GM18873 (cell line): ENCODE measurements at regions not wholly inside any gene's neighbourhood (a gene's known extent, or its start where the extent isn't known, plus 50 kb on each side); places are given as distances from the start of the nearest gene placed in this dataset.
"Not testable (repeated sequence)": the region's sequence is repeated elsewhere in the genome, so short reads cannot be mapped to it uniquely, and the experiment has no call there.

Source experiments
- ATAC-seq: cut with Tn5 transposase; IDR thresholded peaks from one replicate; pipeline ENCODE4 v1.9.1; 2021; ENCODE audit warnings: mild to moderate bottlenecking, moderate library complexity, moderate number of reproducible peaks; ENCODE audit not compliant: unreplicated experiment, low FRiP score

DNA sequence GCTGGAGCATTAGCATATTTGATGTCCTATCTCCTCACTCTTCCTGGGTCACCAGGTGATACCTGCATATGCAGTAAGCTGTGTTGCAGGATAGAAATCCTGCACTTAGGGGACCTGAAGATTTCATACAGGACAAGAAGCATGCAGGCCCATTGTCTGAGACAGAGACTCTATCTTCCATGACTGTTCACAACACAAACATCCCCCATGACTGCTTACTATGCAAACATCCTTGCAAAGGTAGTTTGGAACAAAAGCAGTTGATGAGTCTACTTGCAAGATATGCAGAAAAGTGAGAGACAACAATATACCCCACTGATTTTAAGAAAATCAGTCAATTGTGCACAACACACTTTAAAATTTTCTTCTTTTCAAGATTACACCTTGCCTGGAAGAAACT is 108.6 kb upstream of the ZEB2 start:
- ATAC-seq = no peak

DNA sequence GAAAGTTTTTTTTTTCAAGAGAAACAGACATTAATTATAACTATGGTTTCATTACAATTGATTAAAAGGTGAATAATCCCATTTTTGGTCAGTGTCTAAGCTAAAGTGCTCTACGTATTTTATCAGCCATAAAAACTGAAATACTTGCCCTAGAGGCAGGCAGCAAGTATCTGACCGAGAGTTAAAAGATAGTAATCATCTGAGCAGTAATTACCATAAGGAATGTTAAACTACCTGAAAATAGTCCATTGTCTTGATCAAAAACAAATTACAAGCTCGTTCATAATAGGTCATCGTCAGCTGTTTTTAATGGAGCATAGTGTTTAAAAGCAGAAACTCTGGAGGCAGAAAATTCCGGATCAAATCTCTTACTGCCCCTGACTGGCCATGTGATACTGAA is 105.7 kb upstream of the ZEB2 start:
- ATAC-seq = no peak

DNA sequence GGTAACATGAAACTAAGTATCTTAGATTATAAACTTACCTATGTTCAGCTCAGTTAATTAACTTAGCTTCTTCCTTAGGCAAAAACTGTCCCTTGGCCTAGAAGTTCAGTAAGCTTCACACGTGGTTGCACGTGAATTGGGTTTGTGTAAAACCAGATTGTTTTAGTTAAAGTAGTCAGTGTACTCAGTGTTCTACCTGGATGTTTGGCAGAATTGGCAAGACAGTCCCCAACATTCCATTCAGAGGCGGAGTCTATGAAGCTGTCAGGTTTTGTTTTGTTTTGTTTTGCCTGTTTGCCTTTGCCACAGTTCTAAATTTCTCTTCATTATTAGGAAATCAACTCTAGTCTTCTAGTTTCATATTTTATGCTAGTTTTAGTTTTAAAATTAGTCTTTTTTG is 105.3 kb upstream of the ZEB2 start:
- ATAC-seq = no peak

DNA sequence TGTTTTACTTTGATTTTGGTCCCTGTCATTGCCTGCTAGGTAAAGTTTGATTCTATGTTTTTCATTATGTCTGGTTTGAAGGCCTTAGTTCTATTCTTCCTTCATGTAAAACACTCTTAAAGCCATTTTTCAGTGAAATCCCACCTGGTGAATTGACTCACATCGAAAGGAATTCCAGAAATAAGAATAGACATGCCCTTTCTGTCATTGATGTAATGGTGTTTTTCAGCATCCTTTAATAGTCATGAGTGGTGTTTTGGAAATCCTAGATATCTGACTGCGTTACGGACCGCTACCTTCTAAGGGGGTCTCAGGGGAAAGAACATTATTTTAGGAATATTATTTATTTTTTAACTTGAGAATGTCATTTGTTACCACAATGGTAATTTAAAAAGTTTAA is 104.5 kb upstream of the ZEB2 start:
- ATAC-seq = no peak

DNA sequence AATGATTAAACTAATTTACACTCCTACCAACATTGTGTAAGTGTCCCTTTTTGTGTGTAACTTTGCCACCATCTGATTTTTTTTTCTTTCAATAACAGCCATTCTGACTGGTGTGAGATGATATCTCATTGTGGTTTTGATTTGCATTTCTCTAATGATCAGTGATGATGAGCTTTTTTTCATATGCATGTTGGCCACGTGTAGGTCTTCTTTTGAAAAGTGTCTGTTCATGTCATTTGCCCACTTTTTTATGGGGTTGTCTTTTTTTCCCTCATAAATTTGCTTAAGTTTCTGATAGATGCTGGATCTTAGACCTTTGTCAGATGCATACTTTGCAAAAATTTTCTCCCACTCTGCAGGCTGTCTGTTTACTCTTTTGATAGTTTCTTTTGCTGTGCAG is 102.5 kb upstream of the ZEB2 start:
- ATAC-seq = not testable (repeated sequence)

DNA sequence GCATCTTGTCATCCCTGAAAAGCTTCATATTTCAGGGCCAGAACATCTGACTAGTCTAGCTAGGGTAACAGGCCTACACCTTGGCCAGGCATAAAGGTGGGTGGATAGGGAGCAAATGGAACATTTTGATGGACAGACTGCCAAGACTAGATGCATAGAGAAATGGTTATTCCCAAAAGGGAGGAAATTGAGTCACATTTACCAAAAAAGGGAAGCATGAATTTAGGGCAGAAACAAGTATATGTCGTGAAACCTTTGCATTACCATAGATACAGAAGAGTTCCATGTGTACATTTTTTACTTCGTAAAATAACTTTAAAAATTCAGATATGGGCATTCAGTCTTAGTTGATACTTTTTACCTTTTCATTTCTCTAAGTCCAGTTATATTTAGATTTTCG is 101.3 kb upstream of the ZEB2 start:
- ATAC-seq = no peak

DNA sequence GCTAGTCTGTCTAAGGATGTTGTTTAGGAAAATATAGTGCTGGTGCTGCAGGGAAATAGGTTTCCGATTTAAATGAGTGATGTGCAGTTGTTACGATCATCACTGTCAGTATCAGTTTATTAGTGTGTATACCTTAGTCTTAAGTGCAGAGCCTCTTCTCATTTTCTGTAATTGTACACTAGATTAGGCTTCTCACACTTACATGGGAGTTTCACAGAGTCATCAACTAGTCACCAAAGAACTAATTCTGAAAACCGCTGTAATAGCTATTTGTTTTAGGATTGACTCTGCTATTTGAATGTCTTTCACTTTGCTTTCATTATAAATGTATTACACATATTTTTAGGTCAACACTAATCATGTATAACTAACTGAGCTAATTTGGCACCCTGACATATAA is 99.8 kb upstream of the ZEB2 start:
- no peak for ATAC-seq

DNA sequence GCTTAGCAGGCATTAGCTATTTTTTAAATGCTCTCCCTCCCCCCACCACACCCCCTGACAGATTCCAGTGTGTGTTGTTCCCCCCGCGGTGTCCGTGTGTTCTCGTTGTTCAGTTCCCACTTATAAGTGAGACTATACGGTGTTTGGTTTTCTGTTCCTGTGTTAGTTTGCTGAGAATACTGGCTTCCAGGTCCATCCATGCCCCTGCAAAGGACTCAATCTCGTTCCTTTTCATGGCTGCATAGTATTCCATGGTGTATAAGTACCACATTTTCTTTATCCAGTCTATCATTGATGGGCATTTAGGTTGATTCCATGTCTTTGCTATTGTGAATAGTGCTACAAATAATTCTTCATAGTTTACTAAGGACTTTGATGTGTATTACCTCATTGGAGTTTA is 97.3 kb upstream of the ZEB2 start:
- not testable (repeated sequence) for ATAC-seq

DNA sequence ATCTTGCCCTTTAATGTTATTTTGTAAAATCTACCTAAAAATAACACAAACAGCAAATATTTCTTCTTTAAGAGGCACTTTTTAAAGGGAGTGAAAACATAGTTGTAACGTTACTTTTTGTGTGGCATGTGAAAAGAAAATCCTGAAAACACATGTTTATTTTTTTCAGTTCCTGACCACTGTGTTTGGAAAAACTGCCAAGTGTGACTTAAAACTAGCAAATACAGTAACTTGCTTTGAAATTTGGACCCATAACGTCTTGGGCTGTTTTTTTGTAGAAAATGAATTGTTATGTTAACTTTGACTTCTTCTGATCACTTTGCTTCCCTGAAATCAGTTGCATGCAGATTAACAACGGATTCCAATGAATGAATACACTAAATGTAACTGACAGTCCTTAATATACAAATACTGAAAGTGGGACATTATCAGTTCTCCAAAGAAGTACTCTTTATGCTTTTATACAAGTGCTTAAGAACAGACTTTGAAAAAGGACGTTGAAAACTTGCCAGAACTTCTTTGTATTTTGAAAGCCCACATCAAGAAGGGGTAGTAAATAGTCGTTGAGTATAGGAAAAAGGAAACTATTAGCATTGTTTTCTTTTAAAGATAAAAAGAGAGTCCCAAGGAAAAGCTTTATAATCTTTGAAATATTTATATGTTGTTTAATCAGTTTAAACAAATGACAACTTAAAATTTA is 96.1 kb upstream of the ZEB2 start:
- ATAC-seq = no peak

DNA sequence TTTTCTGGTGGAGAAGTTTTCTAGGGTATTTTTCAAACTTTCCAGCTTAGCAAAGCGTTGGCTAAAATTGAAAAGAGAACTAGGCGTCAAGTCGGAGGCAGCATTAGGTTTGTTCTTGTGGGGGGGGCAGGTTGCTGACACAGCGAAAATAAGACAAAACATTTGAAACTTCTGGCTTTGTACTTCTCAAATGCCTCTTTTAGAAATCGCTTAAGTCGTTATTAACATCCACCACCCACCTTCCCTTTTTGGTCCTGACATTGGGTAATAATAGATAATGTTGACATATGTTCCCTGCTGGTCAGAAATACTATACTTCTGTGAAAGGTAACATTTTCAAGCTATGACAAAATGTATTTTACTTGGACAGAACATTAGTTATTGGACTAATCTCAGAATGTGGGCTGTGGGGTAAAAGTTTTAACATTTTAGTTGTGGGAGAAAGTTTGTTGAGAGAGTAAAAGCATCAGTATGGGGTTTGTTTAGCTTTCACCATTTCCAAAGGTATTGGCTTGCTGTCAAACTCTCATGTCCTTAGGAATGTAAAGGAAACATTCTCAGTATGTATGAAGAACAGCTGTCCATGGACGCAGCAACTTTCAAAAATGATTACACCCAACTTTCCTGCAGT is 88.1 kb upstream of the ZEB2 start:
- ATAC-seq = no peak

DNA sequence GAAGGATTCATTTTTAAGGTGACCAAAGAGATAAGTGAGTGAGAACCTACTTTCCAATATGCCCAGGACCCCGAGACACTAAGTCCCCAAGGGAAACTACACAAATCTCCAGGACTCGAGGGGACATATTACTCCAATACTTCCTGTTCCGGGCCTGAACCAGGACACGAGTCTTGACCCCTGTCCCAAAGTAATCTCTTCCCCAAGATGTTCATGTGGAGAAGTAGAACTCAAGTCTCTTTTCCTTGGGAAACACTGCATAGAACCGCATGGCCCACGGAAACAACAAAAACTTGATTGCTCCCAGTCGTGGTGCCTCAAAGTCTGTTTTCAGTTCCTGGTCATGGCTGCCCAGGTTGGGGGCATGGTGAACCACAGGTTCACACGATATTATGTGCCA is 87.2 kb upstream of the ZEB2 start:
- ATAC-seq = no peak

DNA sequence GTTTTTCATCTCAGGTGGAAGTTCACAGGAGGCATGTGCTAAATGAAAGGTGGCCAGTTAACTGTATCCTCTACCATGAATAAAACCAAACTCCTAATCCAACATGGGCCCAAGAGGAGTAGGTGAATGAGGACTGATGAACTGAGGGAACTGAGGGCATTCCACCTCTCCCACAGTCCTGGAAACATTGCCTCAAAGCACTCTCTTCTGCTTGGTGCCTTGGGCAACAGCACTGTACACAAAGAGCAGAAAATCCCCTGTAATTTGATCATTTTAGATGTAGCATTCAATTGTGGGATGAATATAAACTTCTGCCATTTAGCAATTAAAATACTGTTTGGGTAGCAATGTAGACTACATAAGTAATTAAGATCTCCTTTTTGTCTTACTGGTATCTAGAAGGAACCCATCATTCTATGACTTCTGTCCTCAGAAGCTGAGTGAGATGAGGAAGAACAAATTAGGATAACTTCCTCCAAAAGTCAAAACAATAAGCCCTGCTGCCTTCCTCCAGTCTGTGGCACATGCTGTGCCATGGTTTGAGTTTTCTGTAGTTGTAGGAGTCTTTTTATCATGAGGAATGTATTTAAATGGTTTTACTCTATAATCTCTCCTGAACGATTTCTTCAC is 86.7 kb upstream of the ZEB2 start:
- no peak for ATAC-seq

DNA sequence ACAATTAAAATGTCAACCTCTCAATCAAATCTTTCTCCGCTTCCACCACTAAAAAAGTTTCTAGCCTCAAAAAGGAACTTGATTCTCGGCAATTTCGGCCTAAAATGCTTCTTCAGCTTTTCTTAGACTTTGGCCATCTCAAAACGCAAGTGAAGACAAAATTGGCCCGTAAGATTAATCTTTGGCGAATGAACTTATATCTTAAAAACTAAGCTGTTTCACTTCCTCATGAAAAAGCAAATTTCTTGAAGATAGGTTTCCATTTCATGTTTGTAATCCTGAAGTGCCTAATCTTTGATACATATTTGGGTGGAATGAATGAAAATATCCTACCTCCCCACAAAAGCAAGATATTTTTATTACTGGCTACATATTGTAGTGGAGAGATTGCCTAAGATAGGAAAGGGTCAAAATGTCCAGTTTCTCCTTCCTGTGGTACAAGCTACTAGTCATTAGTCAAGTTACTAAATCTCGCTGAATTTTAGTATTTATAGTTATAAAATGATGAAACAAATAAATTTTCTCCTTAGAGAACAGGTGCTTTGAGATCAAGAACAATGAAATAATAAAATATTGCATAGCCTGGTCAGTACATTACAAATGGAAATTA is 85.4 kb upstream of the ZEB2 start:
- no peak for ATAC-seq

DNA sequence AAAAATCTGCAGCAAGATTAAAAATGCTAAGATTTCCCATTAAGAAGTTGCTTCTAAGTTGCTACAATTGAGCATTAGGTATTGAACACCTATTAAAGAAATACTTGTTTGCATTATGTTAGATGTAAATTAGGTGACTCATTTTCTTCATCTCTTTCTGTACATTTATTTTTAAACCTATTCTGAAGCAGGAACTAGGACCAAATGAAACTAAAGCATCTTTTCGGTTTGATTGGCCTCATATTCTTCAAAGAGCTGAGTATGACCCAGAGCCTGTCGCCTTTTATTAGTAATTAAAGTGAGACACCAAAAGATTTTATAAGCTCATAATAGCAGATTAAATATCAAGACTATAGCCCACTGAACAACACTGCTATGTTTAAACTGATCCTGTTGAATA is 83.4 kb upstream of the ZEB2 start:
- no peak for ATAC-seq

DNA sequence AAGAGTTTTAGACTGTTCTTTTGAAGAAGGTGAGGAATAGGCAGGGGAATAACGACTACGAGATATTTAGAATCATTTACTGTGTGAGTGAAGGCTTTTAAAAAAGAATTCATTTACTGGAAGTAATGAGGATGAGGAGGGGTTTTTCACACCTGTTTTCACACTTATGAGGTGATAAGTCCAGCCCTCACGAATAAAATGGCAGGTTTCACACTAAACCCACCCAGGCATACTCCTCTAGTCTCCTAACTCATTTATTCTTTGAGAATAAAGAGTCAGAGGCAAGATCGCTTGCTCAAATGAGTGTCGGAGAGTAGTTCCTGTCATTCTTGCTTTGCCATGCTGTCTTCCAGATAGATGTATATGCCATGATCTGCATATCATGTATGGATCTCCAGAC is 79.0 kb upstream of the ZEB2 start:
- ATAC-seq = no peak

DNA sequence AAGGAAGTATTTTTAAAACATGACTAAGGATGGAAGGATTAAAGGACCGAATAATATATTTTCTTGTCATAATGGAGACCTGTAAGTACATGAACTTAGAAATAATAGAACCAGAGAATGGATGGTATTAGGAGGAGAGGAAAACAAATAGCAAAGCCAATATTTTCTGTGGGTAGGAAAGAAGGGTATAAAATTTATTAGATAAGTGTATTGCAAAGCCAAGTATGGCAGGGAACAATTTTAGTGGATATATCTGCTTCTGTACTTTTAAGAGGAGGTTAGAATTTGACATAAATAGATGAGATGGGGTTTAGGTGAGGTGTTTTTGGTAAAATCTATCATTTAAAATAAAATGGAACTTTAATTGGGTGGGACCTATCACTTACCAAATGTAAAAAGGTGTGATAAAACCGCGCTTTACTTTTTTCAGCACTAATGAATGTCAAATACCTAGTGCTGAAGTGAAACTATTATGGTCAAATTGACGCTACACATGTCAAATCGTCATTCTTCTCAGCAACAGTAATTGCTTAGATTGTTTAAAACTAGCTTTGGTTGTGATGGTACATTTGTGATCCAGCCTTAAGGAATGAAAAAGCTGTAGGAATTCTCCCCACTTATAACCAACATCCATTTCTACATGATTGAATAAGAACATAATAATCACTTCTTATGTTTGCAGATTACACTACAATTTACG is 78.1 kb upstream of the ZEB2 start:
- ATAC-seq = no peak

DNA sequence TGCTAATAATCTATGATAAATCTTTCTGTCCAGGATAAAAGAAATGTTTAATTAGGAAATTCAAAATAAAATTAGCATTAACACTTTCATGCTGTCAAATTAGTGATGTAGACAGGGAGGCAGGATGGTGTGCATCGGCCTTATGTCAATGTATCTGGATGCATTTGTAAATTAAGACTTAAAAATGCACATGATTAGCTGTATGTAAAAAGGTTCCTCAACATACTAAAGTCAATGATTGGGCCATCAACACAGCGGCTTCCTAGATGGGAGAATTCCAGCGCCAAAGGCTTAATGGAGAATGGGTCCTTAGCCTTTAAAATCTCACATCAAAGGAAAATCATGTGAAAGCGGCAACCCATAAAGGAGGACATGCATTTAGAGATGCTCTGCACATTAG is 77.5 kb upstream of the ZEB2 start:
- ATAC-seq = no peak

DNA sequence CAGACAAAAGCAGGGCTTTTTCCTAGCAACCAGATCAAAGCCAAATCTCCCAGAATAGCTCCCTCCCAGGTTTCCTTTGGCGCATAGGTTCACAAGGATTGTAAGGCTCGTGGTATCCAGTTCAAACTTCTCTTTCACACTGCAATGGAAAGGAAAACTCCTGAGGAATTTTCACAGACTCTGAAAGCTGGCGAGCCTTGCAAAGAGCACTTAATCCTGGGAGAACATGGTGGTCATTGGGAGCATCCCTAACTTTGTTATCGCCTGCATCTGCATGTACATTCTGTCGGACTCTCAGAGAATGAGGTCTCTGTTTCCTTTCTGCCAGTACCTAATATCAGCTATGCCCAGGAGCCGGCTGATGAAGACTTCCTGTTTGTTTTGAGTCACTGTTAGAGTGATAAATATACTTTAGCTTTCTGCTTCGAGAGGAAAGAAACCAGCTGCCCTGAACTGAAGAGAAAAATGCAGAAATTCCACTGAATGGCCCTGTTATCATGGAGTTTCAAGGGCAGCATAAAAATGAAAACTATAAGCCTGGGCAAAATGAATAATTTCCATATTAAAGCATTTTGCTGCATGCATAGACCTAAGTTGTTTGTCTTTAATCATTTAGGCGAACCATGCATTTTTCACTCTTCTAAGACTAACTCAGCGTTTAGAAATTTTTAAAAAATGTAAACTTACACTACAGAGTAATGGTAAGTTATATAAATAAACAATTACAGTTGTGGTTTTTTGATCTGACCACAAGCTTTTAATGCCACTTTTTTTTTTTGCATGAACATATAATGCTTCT is 76.4 kb upstream of the ZEB2 start:
- peak; percentile 77 for ATAC-seq

DNA sequence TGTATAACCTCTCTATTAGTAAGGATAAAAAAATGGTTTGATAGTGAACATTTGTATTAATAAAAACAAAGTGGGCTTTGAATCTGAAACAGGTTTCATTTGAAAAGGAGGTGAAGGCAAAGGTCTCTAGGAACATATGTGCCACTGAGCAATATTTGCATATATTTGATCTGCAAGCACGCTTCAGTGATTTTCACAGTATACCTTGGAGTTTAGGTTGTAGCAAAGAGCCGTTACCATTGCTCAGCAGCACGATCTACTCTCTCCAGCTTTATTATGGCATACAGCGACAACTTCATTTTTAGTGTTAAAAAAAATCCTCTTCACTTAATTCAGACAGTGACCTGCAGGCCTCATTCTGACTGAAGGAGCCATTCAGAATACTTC is 75.8 kb upstream of the ZEB2 start:
- no peak for ATAC-seq

DNA sequence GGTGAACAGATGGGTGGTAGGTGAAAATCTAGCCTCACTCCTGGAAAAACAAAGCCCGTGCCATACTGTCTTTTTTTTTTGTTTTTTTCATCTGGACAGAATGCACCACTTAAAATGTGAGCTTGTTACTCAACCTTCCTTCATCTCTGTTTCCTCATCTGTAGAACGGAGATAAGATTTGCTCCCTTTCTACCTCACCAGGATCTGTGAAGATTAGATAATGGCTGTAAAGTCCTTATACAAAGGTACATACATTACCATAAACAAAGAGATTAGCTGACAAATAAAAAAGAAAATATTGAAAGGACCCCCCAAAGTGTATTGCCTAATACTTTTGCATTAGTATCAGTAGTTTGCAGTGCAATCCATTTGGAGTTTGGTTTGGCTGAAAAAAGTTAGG is 75.4 kb upstream of the ZEB2 start:
- ATAC-seq = no peak
